ENCODE measurements at regions not wholly inside any gene's neighbourhood (a gene's known extent, or its start where the extent isn't known, plus 50 kb on each side); places are given as distances from the start of the nearest gene placed in this dataset.
A peak's percentile ranks its signal among the peaks of the same experiment; 100 is the strongest.

GRCh38 chr9:26369093-26369492 lies 523.5 kb downstream of the CAAP1 start:
- no peak for DNase-seq

GRCh38 chr9:26368241-26368640 lies 524.4 kb downstream of the CAAP1 start:
- no peak for DNase-seq

- no peak for DNase-seq
Measured at GRCh38 chr9:26361010-26361409, 531.6 kb downstream of the CAAP1 start.

GRCh38 chr9:26358836-26359235 lies 533.8 kb downstream of the CAAP1 start:
- DNase-seq: no peak

GRCh38 chr9:26357803-26358344 lies 534.7 kb downstream of the CAAP1 start:
- DNase-seq: no peak

- DNase-seq: no peak
Measured at GRCh38 chr9:26356491-26356890, 536.1 kb downstream of the CAAP1 start.

- no peak for DNase-seq
Measured at GRCh38 chr9:26346942-26347477, 545.6 kb downstream of the CAAP1 start.

- DNase-seq: no peak
Measured at GRCh38 chr9:26341545-26341944, 551.1 kb downstream of the CAAP1 start.

- DNase-seq: no peak
Measured at GRCh38 chr9:26339796-26340195, 552.8 kb downstream of the CAAP1 start.

- no peak for DNase-seq
Measured at GRCh38 chr9:26335116-26335515, 557.5 kb downstream of the CAAP1 start.

GRCh38 chr9:26334706-26335105 lies 557.9 kb downstream of the CAAP1 start:
- no peak for DNase-seq

- DNase-seq: no peak
Measured at GRCh38 chr9:26331223-26331622, 561.4 kb downstream of the CAAP1 start.

GRCh38 chr9:26329974-26330373 lies 562.6 kb downstream of the CAAP1 start:
- DNase-seq: no peak

GRCh38 chr9:26326563-26326962 lies 566.0 kb downstream of the CAAP1 start:
- DNase-seq: peak; percentile 17

GRCh38 chr9:26325444-26325829 lies 567.2 kb downstream of the CAAP1 start:
- DNase-seq: no peak

- no peak for DNase-seq
Measured at GRCh38 chr9:26324786-26325443, 567.7 kb downstream of the CAAP1 start.

- DNase-seq: no peak
Measured at GRCh38 chr9:26321935-26322334, 570.7 kb downstream of the CAAP1 start.

GRCh38 chr9:26319859-26320258 lies 572.7 kb downstream of the CAAP1 start:
- no peak for DNase-seq

GRCh38 chr9:26313108-26313507 lies 579.5 kb downstream of the CAAP1 start:
- DNase-seq: no peak

- DNase-seq: no peak
Measured at GRCh38 chr9:26311463-26311995, 581.1 kb downstream of the CAAP1 start.

GRCh38 chr9:26310294-26310693 lies 582.3 kb downstream of the CAAP1 start:
- DNase-seq: no peak

- DNase-seq: no peak
Measured at GRCh38 chr9:26308328-26308727, 584.3 kb downstream of the CAAP1 start.

- no peak for DNase-seq
Measured at GRCh38 chr9:26301659-26302058, 590.9 kb downstream of the CAAP1 start.

- DNase-seq: no peak
Measured at GRCh38 chr9:26301046-26301445, 591.6 kb downstream of the CAAP1 start.

Data from NCI-H345 (cell line).